ENCODE measurements at regions not wholly inside any gene's neighbourhood (a gene's known extent, or its start where the extent isn't known, plus 50 kb on each side); places are given as distances from the start of the nearest gene placed in this dataset.

DNA sequence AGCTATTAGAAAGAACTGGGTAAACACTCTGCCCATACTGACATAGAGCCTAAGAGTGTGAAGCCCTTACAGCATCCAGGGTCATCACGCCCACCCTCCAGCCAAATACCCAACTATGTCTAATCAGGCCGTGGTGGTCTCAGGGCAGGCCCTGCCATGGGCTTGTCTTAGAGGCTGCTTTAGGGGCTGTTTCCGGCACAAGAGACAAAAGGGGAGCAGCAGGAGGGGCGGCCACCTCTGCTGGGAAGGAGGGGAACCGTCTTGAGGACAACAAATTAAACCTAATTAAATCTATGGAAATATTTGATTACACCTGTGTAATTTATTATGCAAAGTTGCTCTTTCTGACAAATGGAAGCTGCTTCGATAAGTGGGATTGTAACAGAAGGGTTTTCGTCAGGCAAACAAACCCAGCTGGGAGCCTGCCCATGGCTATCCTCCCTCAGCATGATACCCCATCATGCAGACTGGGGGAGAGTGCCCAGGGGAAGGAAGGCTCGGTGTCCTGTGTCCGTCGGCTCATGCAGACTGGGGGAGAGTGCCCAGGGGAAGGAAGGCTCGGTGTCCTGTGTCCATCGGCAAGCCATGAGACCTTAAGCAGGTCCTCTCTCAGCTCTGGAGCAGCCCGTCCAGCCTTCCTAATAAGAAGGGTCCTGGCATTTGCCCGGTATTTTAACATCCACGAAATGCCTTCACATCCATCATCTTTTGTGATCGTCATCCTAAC is 163.6 kb upstream of the B3GAT1 start:
- TF ChIP-seq, protein P1, sequence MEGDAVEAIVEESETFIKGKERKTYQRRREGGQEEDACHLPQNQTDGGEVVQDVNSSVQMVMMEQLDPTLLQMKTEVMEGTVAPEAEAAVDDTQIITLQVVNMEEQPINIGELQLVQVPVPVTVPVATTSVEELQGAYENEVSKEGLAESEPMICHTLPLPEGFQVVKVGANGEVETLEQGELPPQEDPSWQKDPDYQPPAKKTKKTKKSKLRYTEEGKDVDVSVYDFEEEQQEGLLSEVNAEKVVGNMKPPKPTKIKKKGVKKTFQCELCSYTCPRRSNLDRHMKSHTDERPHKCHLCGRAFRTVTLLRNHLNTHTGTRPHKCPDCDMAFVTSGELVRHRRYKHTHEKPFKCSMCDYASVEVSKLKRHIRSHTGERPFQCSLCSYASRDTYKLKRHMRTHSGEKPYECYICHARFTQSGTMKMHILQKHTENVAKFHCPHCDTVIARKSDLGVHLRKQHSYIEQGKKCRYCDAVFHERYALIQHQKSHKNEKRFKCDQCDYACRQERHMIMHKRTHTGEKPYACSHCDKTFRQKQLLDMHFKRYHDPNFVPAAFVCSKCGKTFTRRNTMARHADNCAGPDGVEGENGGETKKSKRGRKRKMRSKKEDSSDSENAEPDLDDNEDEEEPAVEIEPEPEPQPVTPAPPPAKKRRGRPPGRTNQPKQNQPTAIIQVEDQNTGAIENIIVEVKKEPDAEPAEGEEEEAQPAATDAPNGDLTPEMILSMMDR (IDR thresholded peaks at IDR 0.05) = no peak
- no peak for TF ChIP-seq POLR2AphosphoS5 (IDR thresholded peaks at IDR 0.05; ENCODE audit: insufficient read depth in 1 of 2, low read depth in 1 of 2)
